K562 (cell line): ENCODE measurements at regions not wholly inside any gene's neighbourhood (a gene's known extent, or its start where the extent isn't known, plus 50 kb on each side); places are given as distances from the start of the nearest gene placed in this dataset.

Experiments
- ATAC-seq: fragments of 200-7000 bp; cut with Tn5 transposase; 3 replicates; pipeline ENCODE4 v1.9.1; 2020; ENCODE audit warnings: moderate library complexity
- BruUV-seq: library from RNA; stranded (reverse); fragments of 400-500 nt; replicated peaks from 2 replicates; lab custom pipeline; 2021; lab: Mats Ljungman, UMichigan
- CTCF ChIA-PET: fragments of 300-600 bp; formaldehyde crosslinking; extraction: SDS; loops from one replicate; lab custom pipeline; 2021; ENCODE audit warnings: low intra/inter-chr PET ratio; lab: Yijun Ruan, JAX
- POLR2A ChIA-PET: fragments of 300-600, 350-650 bp; sonication (Branson Sonifier 250); formaldehyde crosslinking; extraction: SDS; loops from one replicate; lab custom pipeline; 2021; ENCODE audit warnings: antibody characterized with exemption, inconsistent platforms; lab: Yijun Ruan, JAX
- DNase-seq, 4 experiments: peaks; one replicate each; pipeline versions ENCODE4 v3.0.0 to v3.0.0-alpha.2; 2011 to 2018; ENCODE audit warnings: low spot score in 3 of 4, mixed read lengths in 3 of 4; ENCODE audit errors: extremely low read depth in 1 of 4
- FAIRE-seq: peaks from 2 replicates; lab custom pipeline; 2011; peaks lifted over from hg19 to GRCh38; lab: Jason Lieb, UNC
- H2AFZ ChIP-seq: 2 replicates; pipeline ENCODE4 v1.6.0; 2011; ENCODE audit warnings: low read depth, low read length, control low read depth, inconsistent platforms
- H3K27ac ChIP-seq: fragments of 200-600 bp; 3 replicates; pipeline ENCODE4 v1.8.0; 2011; ENCODE audit warnings: low read depth, mild to moderate bottlenecking, control low read depth, inconsistent platforms, low read length, moderate library complexity, mixed read lengths; ENCODE audit errors: extremely low read depth
- H3K27me3 ChIP-seq, 2 experiments: fragments of 300-600 bp in 1 of 2; 2 replicates in 1 of 2; 3 replicates in 1 of 2; pipeline versions ENCODE4 v1.6.0 to v1.8.0; 2011; ENCODE audit warnings: inconsistent platforms in 2 of 2, low read length in 2 of 2, mild to moderate bottlenecking in 1 of 2, mixed read lengths in 1 of 2, moderate library complexity in 1 of 2; ENCODE audit not compliant: control insufficient read depth in 2 of 2, insufficient read depth in 2 of 2
- H3K36me3 ChIP-seq: fragments of 300-600 bp; 3 replicates; pipeline ENCODE4 v1.8.0; 2011; ENCODE audit warnings: mild to moderate bottlenecking, low read length, inconsistent platforms; ENCODE audit not compliant: control insufficient read depth, insufficient read depth
- H3K4me1 ChIP-seq, 2 experiments: fragments of 200-600 bp in 1 of 2; replicated peaks in 1 of 2; 2 replicates in 1 of 2; 3 replicates in 1 of 2; pipeline versions ENCODE4 v1.5.1 to v1.8.0; 2011; ENCODE audit warnings: inconsistent platforms in 2 of 2, low read length in 2 of 2, mild to moderate bottlenecking in 1 of 2, mixed read lengths in 1 of 2, moderate library complexity in 1 of 2; ENCODE audit not compliant: control insufficient read depth in 2 of 2, insufficient read depth in 2 of 2
- H3K4me2 ChIP-seq: 2 replicates; pipeline ENCODE4 v1.6.1; 2011; ENCODE audit warnings: low read length, control low read depth, inconsistent platforms, mixed read lengths; ENCODE audit not compliant: insufficient read depth
- H3K4me3 ChIP-seq: fragments of 200-600 bp; sonication (generic), shearing (Covaris generic); 2 replicates; pipeline ENCODE4 v1.5.1; 2016; ENCODE audit warnings: control low read depth, inconsistent platforms
- H3K79me2 ChIP-seq: fragments of 200-600 bp; 3 replicates; pipeline ENCODE4 v1.8.0; 2011; ENCODE audit warnings: low read length, inconsistent platforms; ENCODE audit not compliant: control insufficient read depth, insufficient read depth
- H3K9ac ChIP-seq, 2 experiments: 2 replicates each; pipeline versions ENCODE4 v1.6.0 to v1.6.1; 2011; ENCODE audit warnings: low read depth in 2 of 2, low read length in 2 of 2, control low read depth in 1 of 2, inconsistent platforms in 1 of 2, mild to moderate bottlenecking in 1 of 2, mixed read lengths in 1 of 2; ENCODE audit not compliant: insufficient read depth in 1 of 2
- H3K9me1 ChIP-seq: one replicate; pipeline ENCODE4 v1.6.0; 2011; ENCODE audit warnings: inconsistent platforms, mild to moderate bottlenecking, low read length, moderate library complexity; ENCODE audit not compliant: control insufficient read depth, insufficient read depth
- H3K9me3 ChIP-seq: replicated peaks from 2 replicates; pipeline ENCODE4 v1.5.1; 2011; ENCODE audit warnings: low read depth, low read length, inconsistent platforms; ENCODE audit not compliant: control insufficient read depth, insufficient read depth
- H4K20me1 ChIP-seq: replicated peaks from 2 replicates; pipeline ENCODE4 v1.6.1; 2011; ENCODE audit warnings: low read length, inconsistent platforms, mixed read lengths; ENCODE audit not compliant: control insufficient read depth, insufficient read depth
- ARHGAP35 ChIP-seq: fragments of 450-650 bp; IDR thresholded peaks from 2 replicates; pipeline ENCODE4 v1.6.1; 2018; ENCODE audit not compliant: partially characterized antibody
- ATF7 ChIP-seq: fragments of 450-650 bp; IDR thresholded peaks from 2 replicates; pipeline ENCODE4 v1.7.1; 2014; ENCODE audit warnings: mild to moderate bottlenecking, moderate library complexity
- BACH1 ChIP-seq: fragments of 200-800 bp; sonication (Bioruptor generic); IDR thresholded peaks from 2 replicates; pipeline ENCODE4 v1.6.1; 2016; ENCODE audit warnings: missing genetic modification characterization, missing compliant biosample characterization
- HCFC1 ChIP-seq: IDR thresholded peaks from 2 replicates; pipeline ENCODE4 v1.6.1; 2012; ENCODE audit warnings: low read depth, low read length, improper control_type of control experiment
- MCM7 ChIP-seq, 2 experiments: fragments of 450-650 bp; IDR thresholded peaks; 2 replicates each; pipeline ENCODE4 v1.6.1; 2016 to 2018
- RBM25 ChIP-seq: fragments of 200-400 bp; formaldehyde crosslinking; IDR thresholded peaks from 2 replicates; pipeline ENCODE4 v1.6.1; 2018; ENCODE audit warnings: low read length, low read depth, moderate library complexity; ENCODE audit not compliant: severe bottlenecking
- ZBTB8A ChIP-seq: fragments of 450-650 bp; IDR thresholded peaks from 2 replicates; pipeline ENCODE4 v1.6.1; 2018; ENCODE audit warnings: mild to moderate bottlenecking, moderate library complexity; ENCODE audit not compliant: partially characterized antibody
- ZNF143 ChIP-seq: sonication (generic); formaldehyde crosslinking; IDR thresholded peaks from 2 replicates; pipeline ENCODE4 v1.9.0; 2022; ENCODE audit warnings: mild to moderate bottlenecking, missing genetic modification reagents
- ZNF766 ChIP-seq: fragments of 200-800 bp; sonication (Bioruptor generic); conservative IDR thresholded peaks from 2 replicates; pipeline ENCODE4 v1.6.1; 2016; ENCODE audit warnings: missing genetic modification characterization, missing compliant biosample characterization
- ZNF79 ChIP-seq: fragments of 250-450 bp; sonication (Bioruptor Pico); IDR thresholded peaks from 2 replicates; pipeline ENCODE4 v1.4.0; 2020; ENCODE audit warnings: low read depth, mild to moderate bottlenecking, moderate library complexity
- WGBS: fragments of 100-300 bp; shearing (Covaris generic); methylation state at CpG from one replicate; pipeline ENCODE4 v1.1.6; 2016; ENCODE audit warnings: low coverage, mixed read lengths; ENCODE audit not compliant: insufficient coverage; ENCODE audit errors: missing lambda C conversion rate; 5-methylcytosine and 5-hydroxymethylcytosine counted together
- in situ Hi-C: fragments of 300-500 bp; cut with MboI; formaldehyde crosslinking; loops from 4 replicates; pipeline ENCODE4 v1.15.0; 2018; ENCODE audit warnings: inconsistent platforms, mixed read lengths
- intact Hi-C: fragments of 100-400 bp; cut with micrococcal nuclease; formaldehyde crosslinking; loops from 2 replicates; pipeline ENCODE4 v1.14.2; 2022
- TF ChIP-seq, protein P1 (sequence below), 2 experiments: fragments of 450-650 bp; IDR thresholded peaks; 2 replicates each; pipeline ENCODE4 v1.6.1; 2016; ENCODE audit warnings: mild to moderate bottlenecking in 2 of 2, borderline replicate concordance in 1 of 2, low read depth in 1 of 2, moderate library complexity in 1 of 2
- TF ChIP-seq, protein P2 (sequence below): sonication (generic); formaldehyde crosslinking; IDR thresholded peaks from 2 replicates; pipeline ENCODE4 v1.8.1; 2023; ENCODE audit warnings: mild to moderate bottlenecking, missing genetic modification reagents

- Histone ChIP-seq H3K9me1 (no peaks in the 10 kb centered on the region), H3K79me2 (no peaks in the 10 kb centered on the region), H3K27ac (no peak overlapping the region), H3K9ac (no peak overlapping the region), H3K36me3 (no peaks in the 10 kb centered on the region), H3K27me3 (no peaks in the 10 kb centered on the region), H3K4me3 (no peak overlapping the region), H4K20me1 (no peaks in the 10 kb centered on the region), H2AFZ (no peak overlapping the region), H3K4me1 (no peaks in the 10 kb centered on the region), H3K9me3 (no peaks in the 10 kb centered on the region), H3K4me2 (no peak overlapping the region)
- POLR2A ChIA-PET = no interaction called here
- BruUV-seq = no TSS peak
- no peak for DNase-seq
- in situ Hi-C loops (no loop called here), intact Hi-C loops (no loop called here)
- no peak for FAIRE-seq
- 0% methylated on average over 6 of the region's 6 CpGs for WGBS
- CTCF ChIA-PET = no interaction called here
- TF ChIP-seq ARHGAP35 (no peak), ZNF79 (CRISPR knock-in tag) (no peak), ZNF143 (no peak), ZNF766 (no peak), MCM7 (IDR thresholded peaks at IDR 0.05) (no peak), RBM25 (no peak), BACH1 (no peak), HCFC1 (no peak), ZBTB8A (no peak), ATF7 (no peak)
- TF ChIP-seq, protein P1, sequence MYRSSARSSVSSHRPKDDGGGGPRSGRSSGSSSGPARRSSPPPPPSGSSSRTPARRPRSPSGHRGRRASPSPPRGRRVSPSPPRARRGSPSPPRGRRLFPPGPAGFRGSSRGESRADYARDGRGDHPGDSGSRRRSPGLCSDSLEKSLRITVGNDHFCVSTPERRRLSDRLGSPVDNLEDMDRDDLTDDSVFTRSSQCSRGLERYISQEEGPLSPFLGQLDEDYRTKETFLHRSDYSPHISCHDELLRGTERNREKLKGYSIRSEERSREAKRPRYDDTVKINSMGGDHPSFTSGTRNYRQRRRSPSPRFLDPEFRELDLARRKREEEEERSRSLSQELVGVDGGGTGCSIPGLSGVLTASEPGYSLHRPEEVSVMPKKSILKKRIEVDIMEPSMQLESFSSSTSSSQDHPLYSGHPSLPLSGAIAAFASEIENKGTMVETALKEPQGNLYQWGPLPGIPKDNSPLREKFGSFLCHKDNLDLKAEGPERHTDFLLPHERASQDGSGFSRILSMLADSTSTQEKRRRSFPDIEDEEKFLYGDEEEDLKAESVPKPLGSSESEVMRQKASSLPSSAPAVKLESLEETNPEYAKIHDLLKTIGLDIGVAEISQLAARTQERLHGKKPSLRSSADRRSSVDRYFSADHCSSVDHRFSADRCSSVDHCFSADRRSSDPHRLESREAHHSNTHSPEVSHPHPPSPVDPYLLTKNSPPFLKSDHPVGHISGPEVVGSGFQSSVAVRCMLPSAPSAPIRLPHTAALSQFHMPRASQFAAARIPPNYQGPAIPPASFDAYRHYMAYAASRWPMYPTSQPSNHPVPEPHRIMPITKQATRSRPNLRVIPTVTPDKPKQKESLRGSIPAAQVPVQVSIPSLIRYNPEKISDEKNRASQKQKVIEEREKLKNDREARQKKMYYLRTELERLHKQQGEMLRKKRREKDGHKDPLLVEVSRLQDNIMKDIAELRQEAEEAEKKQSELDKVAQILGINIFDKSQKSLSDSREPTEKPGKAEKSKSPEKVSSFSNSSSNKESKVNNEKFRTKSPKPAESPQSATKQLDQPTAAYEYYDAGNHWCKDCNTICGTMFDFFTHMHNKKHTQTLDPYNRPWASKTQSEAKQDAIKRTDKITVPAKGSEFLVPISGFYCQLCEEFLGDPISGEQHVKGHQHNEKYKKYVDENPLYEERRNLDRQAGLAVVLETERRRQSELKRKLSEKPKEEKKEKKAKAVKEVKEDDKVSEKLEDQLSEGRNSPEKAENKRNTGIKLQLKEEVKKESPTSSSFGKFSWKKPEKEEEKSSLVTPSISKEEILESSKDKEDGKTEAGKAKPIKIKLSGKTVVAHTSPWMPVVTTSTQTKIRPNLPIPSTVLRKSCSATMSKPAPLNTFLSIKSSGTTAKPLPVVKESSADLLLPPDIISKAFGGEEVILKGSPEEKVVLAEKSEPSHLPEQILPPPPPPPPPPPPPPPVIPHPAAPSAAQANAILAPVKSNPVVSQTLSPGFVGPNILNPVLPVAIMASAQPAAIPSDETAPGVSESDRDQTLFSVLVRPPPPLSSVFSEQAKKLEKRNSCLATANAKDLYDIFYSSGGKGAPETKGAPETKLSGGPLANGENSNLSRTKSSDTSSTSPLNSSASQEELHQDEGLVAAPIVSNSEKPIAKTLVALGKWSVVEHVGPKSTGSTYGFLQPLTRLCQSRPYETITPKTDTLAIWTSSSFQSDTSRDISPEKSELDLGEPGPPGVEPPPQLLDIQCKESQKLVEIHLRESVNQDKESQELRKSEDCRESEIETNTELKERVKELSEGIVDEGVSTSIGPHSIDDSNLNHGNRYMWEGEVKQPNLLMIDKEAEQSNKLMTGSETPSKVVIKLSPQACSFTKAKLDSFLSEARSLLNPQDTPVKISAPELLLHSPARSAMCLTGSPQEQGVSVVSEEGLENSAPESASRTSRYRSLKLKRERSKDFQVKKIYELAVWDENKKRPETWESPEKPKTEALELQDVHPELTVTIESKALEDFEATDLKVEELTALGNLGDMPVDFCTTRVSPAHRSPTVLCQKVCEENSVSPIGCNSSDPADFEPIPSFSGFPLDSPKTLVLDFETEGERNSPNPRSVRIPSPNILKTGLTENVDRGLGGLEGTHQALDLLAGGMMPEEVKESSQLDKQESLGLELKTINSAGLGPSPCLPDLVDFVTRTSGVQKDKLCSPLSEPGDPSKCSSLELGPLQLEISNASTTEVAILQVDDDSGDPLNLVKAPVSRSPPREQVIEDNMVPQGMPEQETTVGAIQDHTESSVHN (IDR thresholded peaks at IDR 0.05; ENCODE audit: borderline replicate concordance in 1 of 2, low read depth in 1 of 2) = no peak
- TF ChIP-seq, protein P2, sequence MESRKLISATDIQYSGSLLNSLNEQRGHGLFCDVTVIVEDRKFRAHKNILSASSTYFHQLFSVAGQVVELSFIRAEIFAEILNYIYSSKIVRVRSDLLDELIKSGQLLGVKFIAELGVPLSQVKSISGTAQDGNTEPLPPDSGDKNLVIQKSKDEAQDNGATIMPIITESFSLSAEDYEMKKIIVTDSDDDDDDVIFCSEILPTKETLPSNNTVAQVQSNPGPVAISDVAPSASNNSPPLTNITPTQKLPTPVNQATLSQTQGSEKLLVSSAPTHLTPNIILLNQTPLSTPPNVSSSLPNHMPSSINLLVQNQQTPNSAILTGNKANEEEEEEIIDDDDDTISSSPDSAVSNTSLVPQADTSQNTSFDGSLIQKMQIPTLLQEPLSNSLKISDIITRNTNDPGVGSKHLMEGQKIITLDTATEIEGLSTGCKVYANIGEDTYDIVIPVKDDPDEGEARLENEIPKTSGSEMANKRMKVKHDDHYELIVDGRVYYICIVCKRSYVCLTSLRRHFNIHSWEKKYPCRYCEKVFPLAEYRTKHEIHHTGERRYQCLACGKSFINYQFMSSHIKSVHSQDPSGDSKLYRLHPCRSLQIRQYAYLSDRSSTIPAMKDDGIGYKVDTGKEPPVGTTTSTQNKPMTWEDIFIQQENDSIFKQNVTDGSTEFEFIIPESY (CRISPR knock-in tag) = no peak
- ATAC-seq = no peak
Measured at GRCh38 chr3:30495172-30496065, 111.0 kb upstream of the TGFBR2 start.
